GM12878 (cell line): ENCODE measurements at regions not wholly inside any gene's neighbourhood (a gene's known extent, or its start where the extent isn't known, plus 50 kb on each side); places are given as distances from the start of the nearest gene placed in this dataset.

Experiments
- ATAC-seq: fragments of 200-7000 bp; cut with Tn5 transposase; 3 replicates; pipeline ENCODE4 v1.9.1; 2020; ENCODE audit warnings: mild to moderate bottlenecking, moderate library complexity
- BruUV-seq: library from RNA; stranded (reverse); fragments of 400-500 nt; replicated peaks from 2 replicates; lab custom pipeline; 2021; lab: Mats Ljungman, UMichigan
- CTCF ChIA-PET: fragments of 300-600 bp; sonication (Branson Sonifier 250); formaldehyde crosslinking; extraction: SDS; loops from one replicate; lab custom pipeline; 2021; ENCODE audit warnings: inconsistent platforms; lab: Yijun Ruan, JAX
- POLR2A ChIA-PET: fragments of 350-600 bp; formaldehyde crosslinking; extraction: SDS; loops from one replicate; lab custom pipeline; 2021; ENCODE audit warnings: inconsistent platforms; lab: Charles Lee
- RAD21 ChIA-PET: fragments of 300-600 bp; sonication (Branson Sonifier 250); formaldehyde crosslinking; loops from one replicate; lab custom pipeline; 2023; ENCODE audit warnings: antibody characterized with exemption; ENCODE audit not compliant: unreplicated experiment; lab: Charles Lee
- SMC1A ChIA-PET: fragments of 300-600 bp; sonication (Branson Sonifier 250); formaldehyde crosslinking; loops from one replicate; lab custom pipeline; 2023; ENCODE audit not compliant: unreplicated experiment, uncharacterized antibody; lab: Charles Lee
- DNase-seq: peaks from one replicate; pipeline ENCODE4 v3.0.0-alpha.2; 2011; ENCODE audit warnings: low read depth, low spot score
- FAIRE-seq: peaks from 3 replicates; lab custom pipeline; 2011; peaks lifted over from hg19 to GRCh38; lab: Jason Lieb, UNC
- H2AFZ ChIP-seq: 2 replicates; pipeline ENCODE4 v1.6.0; 2011; ENCODE audit warnings: low read depth, low read length, control low read depth; ENCODE audit not compliant: control insufficient read depth
- H3K27ac ChIP-seq: 2 replicates; pipeline ENCODE4 v1.5.1; 2011; ENCODE audit warnings: control low read depth; ENCODE audit not compliant: control insufficient read depth, insufficient read depth
- H3K27me3 ChIP-seq, 2 experiments: replicated peaks in 1 of 2; 2 replicates each; pipeline versions ENCODE4 v1.6.0 to v1.6.1; 2011; ENCODE audit warnings: low read length in 1 of 2; ENCODE audit not compliant: control insufficient read depth in 2 of 2, insufficient read depth in 2 of 2
- H3K36me3 ChIP-seq, 2 experiments: 2 replicates each; pipeline ENCODE4 v1.5.1; 2011; ENCODE audit warnings: low read length in 1 of 2; ENCODE audit not compliant: control insufficient read depth in 2 of 2, insufficient read depth in 2 of 2
- H3K4me1 ChIP-seq: 2 replicates; pipeline ENCODE4 v1.6.1; 2011; ENCODE audit warnings: mild to moderate bottlenecking, low read length, moderate library complexity, mixed read lengths; ENCODE audit not compliant: control insufficient read depth, insufficient read depth
- H3K4me2 ChIP-seq: 2 replicates; pipeline ENCODE4 v1.6.0; 2011; ENCODE audit warnings: control low read depth; ENCODE audit not compliant: control insufficient read depth, insufficient read depth
- H3K4me3 ChIP-seq: fragments of 200-600 bp; sonication (generic); 2 replicates; pipeline ENCODE4 v1.5.1; 2016
- H3K79me2 ChIP-seq: 2 replicates; pipeline ENCODE4 v1.6.0; 2011; ENCODE audit warnings: low read length; ENCODE audit not compliant: control insufficient read depth, insufficient read depth
- H3K9ac ChIP-seq: 2 replicates; pipeline ENCODE4 v1.8.0; 2011; ENCODE audit warnings: low read length, control low read depth, mixed read lengths; ENCODE audit not compliant: control insufficient read depth, insufficient read depth
- H3K9me3 ChIP-seq: replicated peaks from 3 replicates; pipeline ENCODE4 v1.5.1; 2011; ENCODE audit warnings: mild to moderate bottlenecking, low read length; ENCODE audit not compliant: control insufficient read depth, insufficient read depth
- H4K20me1 ChIP-seq: 2 replicates; pipeline ENCODE4 v1.6.0; 2011; ENCODE audit not compliant: control insufficient read depth, insufficient read depth
- BACH1 ChIP-seq: fragments of 450-650 bp; IDR thresholded peaks from 2 replicates; pipeline ENCODE4 v1.6.1; 2017; ENCODE audit warnings: mild to moderate bottlenecking, borderline replicate concordance
- BCLAF1 ChIP-seq: fragments of 450-650 bp; IDR thresholded peaks from 2 replicates; pipeline ENCODE4 v1.6.1; 2017; ENCODE audit warnings: antibody characterized with exemption, mild to moderate bottlenecking, moderate library complexity
- HCFC1 ChIP-seq: fragments of 150-350 bp; IDR thresholded peaks from 2 replicates; pipeline ENCODE4 v1.6.1; 2014; ENCODE audit warnings: low read length
- HDAC2 ChIP-seq: fragments of 200-600 bp; sonication (generic); IDR thresholded peaks from 2 replicates; pipeline ENCODE4 v1.6.1; 2017
- HDGF ChIP-seq: fragments of 450-650 bp; IDR thresholded peaks from 2 replicates; pipeline ENCODE4 v1.6.1; 2016; ENCODE audit warnings: antibody characterized with exemption
- MAX ChIP-seq: IDR thresholded peaks from 2 replicates; pipeline ENCODE4 v1.6.1; 2012; ENCODE audit warnings: low read depth, low read length, improper control_type of control experiment
- MYC ChIP-seq: IDR thresholded peaks from 2 replicates; pipeline ENCODE4 v1.6.1; 2011; ENCODE audit warnings: mild to moderate bottlenecking, low read length, moderate library complexity, inconsistent platforms; ENCODE audit not compliant: insufficient read depth, insufficient replicate concordance, insufficient read length, severe bottlenecking
- NKRF ChIP-seq: fragments of 450-650 bp; conservative IDR thresholded peaks from 2 replicates; pipeline ENCODE4 v1.6.1; 2017; ENCODE audit warnings: mild to moderate bottlenecking, moderate library complexity
- NR2C1 ChIP-seq: fragments of 450-650 bp; IDR thresholded peaks from 2 replicates; pipeline ENCODE4 v1.6.1; 2017; ENCODE audit warnings: antibody characterized with exemption, mild to moderate bottlenecking, moderate library complexity
- NR2F1 ChIP-seq: fragments of 450-650 bp; conservative IDR thresholded peaks from 2 replicates; pipeline ENCODE4 v1.6.1; 2017; ENCODE audit warnings: mild to moderate bottlenecking
- RAD21 ChIP-seq: IDR thresholded peaks from 2 replicates; pipeline ENCODE4 v1.6.1; 2011; ENCODE audit warnings: mild to moderate bottlenecking, low read depth, low read length, moderate library complexity; ENCODE audit not compliant: insufficient read depth
- SIX5 ChIP-seq: IDR thresholded peaks from 2 replicates; pipeline ENCODE4 v1.6.1; 2011; ENCODE audit warnings: mild to moderate bottlenecking, low read depth, low read length, moderate library complexity; ENCODE audit not compliant: severe bottlenecking
- SUZ12 ChIP-seq: fragments of 200-600 bp; sonication (generic); IDR thresholded peaks from one replicate; pipeline ENCODE4 v1.6.1; 2018; ENCODE audit warnings: antibody characterized with exemption, mild to moderate bottlenecking; ENCODE audit not compliant: unreplicated experiment
- TARDBP ChIP-seq: IDR thresholded peaks from 2 replicates; pipeline ENCODE4 v1.6.1; 2016; ENCODE audit warnings: borderline replicate concordance
- ZBED1 ChIP-seq: IDR thresholded peaks from 2 replicates; pipeline ENCODE4 v1.6.1; 2016; ENCODE audit warnings: borderline replicate concordance
- in situ Hi-C: fragments of 300-500 bp; cut with MboI; formaldehyde crosslinking; loops from 9 replicates; pipeline ENCODE4 v1.14.3; 2018; ENCODE audit warnings: mixed read lengths
- intact Hi-C: fragments of 100-400 bp; cut with micrococcal nuclease; formaldehyde crosslinking; loops from one replicate; pipeline ENCODE4 v1.14.2; 2022; ENCODE audit not compliant: unreplicated experiment

GRCh38 chr14:65213316-65213715, 111.0 kb upstream of the MAX start:
- no peak overlapping the region for H3K9ac ChIP-seq
- in situ Hi-C loops = no loop called here
- ChIA-PET POLR2A (interaction anchor here (0.5 kb wide), 1 partner anchor 48 kb away, joined by 4 read pairs; no protein-coding TSS in a partner anchor), CTCF (interaction anchor here (2.4 kb wide), 1 partner anchor 9 kb away, joined by 7 read pairs; no protein-coding TSS in a partner anchor), RAD21 (interaction anchor here (1.1 kb wide), 1 partner anchor 49 kb away, joined by 9 read pairs; no protein-coding TSS in a partner anchor), SMC1A (interaction anchor here (1.2 to 1.6 kb wide), 2 partner anchors 11 to 50 kb away, joined by 4 read pairs; no protein-coding TSS in a partner anchor)
- FAIRE-seq = no peak
- H3K4me2 ChIP-seq = no peak overlapping the region
- no peak overlapping the region for H2AFZ ChIP-seq
- H3K9me3 ChIP-seq = no peaks in the 10 kb centered on the region; the same call in 2 of the 3 replicates
- no peaks in the 10 kb centered on the region for H4K20me1 ChIP-seq
- TF ChIP-seq SIX5 (no peak), NR2C1 (no peak), RAD21 (no peak), SUZ12 (no peak), NR2F1 (no peak), HDAC2 (no peak), NKRF (no peak), MAX (no peak), HDGF (no peak), BACH1 (no peak), BCLAF1 (no peak), HCFC1 (no peak), MYC (no peak), TARDBP (no peak), ZBED1 (no peak)
- H3K27me3 ChIP-seq = no peaks in the 10 kb centered on the region
- BruUV-seq = no TSS peak
- H3K4me1 ChIP-seq = peaks cover 25% of the 10 kb centered on the region
- H3K79me2 ChIP-seq = no peaks in the 10 kb centered on the region
- no peak overlapping the region for H3K27ac ChIP-seq
- ATAC-seq = no peak
- no peak for DNase-seq
- intact Hi-C loops = no loop called here
- H3K36me3 ChIP-seq = no peaks in the 10 kb centered on the region
- H3K4me3 ChIP-seq = no peak overlapping the region
